ENCODE measurements at regions not wholly inside any gene's neighbourhood (a gene's known extent, or its start where the extent isn't known, plus 50 kb on each side); places are given as distances from the start of the nearest gene placed in this dataset.

GRCh38 chr7:125675640-125676039, 746.0 kb upstream of the POT1 start:
- CTCF ChIA-PET = no interaction called here
- ATAC-seq (replicated peaks in 1 of 4) = no peak
- H3K36me3 Mint-ChIP-seq = no peaks in the 10 kb centered on the region
- no peaks in the 10 kb centered on the region for H3K4me1 Mint-ChIP-seq
- H3K36me3 ChIP-seq (ENCODE audit: control insufficient read depth in 2 of 2, extremely low read depth in 1 of 2, insufficient read depth in 1 of 2, low read length in 1 of 2) = no peaks in the 10 kb centered on the region
- H3K9me3 ChIP-seq = no peaks in the 10 kb centered on the region
- H3K4me3 ChIP-seq (ENCODE audit: control insufficient read depth in 1 of 2, extremely low read depth in 1 of 2, low read length in 1 of 2) = no peak overlapping the region
- H3K4me3 Mint-ChIP-seq = no peak overlapping the region
- no peak overlapping the region for H3K27ac Mint-ChIP-seq
- H3K27me3 Mint-ChIP-seq = no peaks in the 10 kb centered on the region
- peaks cover 0 to 8% (median 3%) of the 10 kb centered on the region in 3 donors for H3K9me3 Mint-ChIP-seq
- H3K27ac ChIP-seq (ENCODE audit: low read length) = no peak overlapping the region
- no peaks in the 10 kb centered on the region for H3K27me3 ChIP-seq (replicated peaks in 1 of 2; ENCODE audit: control insufficient read depth in 2 of 2, extremely low read depth in 1 of 2, insufficient read depth in 2 of 2, low read length in 1 of 2)
- WGBS (ENCODE audit: insufficient coverage) = 10% methylated on average over 1 of the region's 2 CpGs
- POLR2A ChIA-PET = no interaction called here
- H3K4me1 ChIP-seq (ENCODE audit: control insufficient read depth in 1 of 2, extremely low read depth in 1 of 2, insufficient read depth in 2 of 2, low read length in 2 of 2) = no peaks in the 10 kb centered on the region
- no peak for DNase-seq

- DNase-seq (no peak), ATAC-seq (replicated peaks in 1 of 4) (no peak)
- no CpG with 5 or more reads among the region's 4 CpGs for WGBS (ENCODE audit: insufficient coverage)
- Histone ChIP-seq H3K4me3 (ENCODE audit: control insufficient read depth in 1 of 2, extremely low read depth in 1 of 2, low read length in 1 of 2) (no peak overlapping the region), H3K9me3 (no peaks in the 10 kb centered on the region), H3K36me3 (ENCODE audit: control insufficient read depth in 2 of 2, extremely low read depth in 1 of 2, insufficient read depth in 1 of 2, low read length in 1 of 2) (no peaks in the 10 kb centered on the region), H3K4me1 (ENCODE audit: control insufficient read depth in 1 of 2, extremely low read depth in 1 of 2, insufficient read depth in 2 of 2, low read length in 2 of 2) (no peaks in the 10 kb centered on the region), H3K27me3 (replicated peaks in 1 of 2; ENCODE audit: control insufficient read depth in 2 of 2, extremely low read depth in 1 of 2, insufficient read depth in 2 of 2, low read length in 1 of 2) (no peaks in the 10 kb centered on the region), H3K27ac (ENCODE audit: low read length) (no peak overlapping the region)
- peaks cover 0 to 8% (median 3%) of the 10 kb centered on the region in 3 donors for H3K9me3 Mint-ChIP-seq
- H3K27ac Mint-ChIP-seq = no peak overlapping the region
- POLR2A ChIA-PET = no interaction called here
- H3K4me3 Mint-ChIP-seq = no peak overlapping the region
- CTCF ChIA-PET = no interaction called here
- H3K27me3 Mint-ChIP-seq = no peaks in the 10 kb centered on the region
- H3K4me1 Mint-ChIP-seq = no peaks in the 10 kb centered on the region
- no peaks in the 10 kb centered on the region for H3K36me3 Mint-ChIP-seq
These were observed 745.5 kb upstream of the POT1 start for GRCh38 chr7:125675169-125675568.

GRCh38 chr7:125670926-125671572, 741.4 kb upstream of the POT1 start:
- Mint-ChIP-seq H3K36me3 (no peaks in the 10 kb centered on the region), H3K4me1 (no peaks in the 10 kb centered on the region), H3K9me3 (peaks cover 3 to 8% (median 7%) of the 10 kb centered on the region in 3 donors), H3K27me3 (no peaks in the 10 kb centered on the region), H3K27ac (no peak overlapping the region), H3K4me3 (no peak overlapping the region)
- Histone ChIP-seq H3K27me3 (replicated peaks in 1 of 2; ENCODE audit: control insufficient read depth in 2 of 2, extremely low read depth in 1 of 2, insufficient read depth in 2 of 2, low read length in 1 of 2) (no peaks in the 10 kb centered on the region), H3K4me1 (ENCODE audit: control insufficient read depth in 1 of 2, extremely low read depth in 1 of 2, insufficient read depth in 2 of 2, low read length in 2 of 2) (no peaks in the 10 kb centered on the region), H3K4me3 (ENCODE audit: control insufficient read depth in 1 of 2, extremely low read depth in 1 of 2, low read length in 1 of 2) (no peak overlapping the region), H3K27ac (ENCODE audit: low read length) (no peak overlapping the region), H3K9me3 (no peaks in the 10 kb centered on the region), H3K36me3 (ENCODE audit: control insufficient read depth in 2 of 2, extremely low read depth in 1 of 2, insufficient read depth in 1 of 2, low read length in 1 of 2) (no peaks in the 10 kb centered on the region)
- ChIA-PET CTCF (no interaction called here), POLR2A (no interaction called here)
- DNase-seq (no peak), ATAC-seq (replicated peaks in 1 of 4) (no peak)
- no CpG with 5 or more reads among the region's 1 CpG for WGBS (ENCODE audit: insufficient coverage)

- POLR2A ChIA-PET = no interaction called here
- no peak overlapping the region for H3K4me3 ChIP-seq (ENCODE audit: control insufficient read depth in 1 of 2, extremely low read depth in 1 of 2, low read length in 1 of 2)
- H3K27ac ChIP-seq (ENCODE audit: low read length) = no peak overlapping the region
- ATAC-seq (replicated peaks in 1 of 4) (no peak), DNase-seq (no peak)
- no CpG with 5 or more reads among the region's 4 CpGs for WGBS (ENCODE audit: insufficient coverage)
- no peaks in the 10 kb centered on the region for H3K9me3 ChIP-seq
- CTCF ChIA-PET = interaction anchor here in 1 of 2 donors (0.5 kb wide), 1 partner anchor 1655 kb away, joined by 3 read pairs; no protein-coding TSS in a partner anchor
- Mint-ChIP-seq H3K4me1 (no peaks in the 10 kb centered on the region), H3K27me3 (no peaks in the 10 kb centered on the region), H3K36me3 (no peaks in the 10 kb centered on the region), H3K9me3 (peaks cover 0 to 7% (median 2%) of the 10 kb centered on the region in 3 donors), H3K4me3 (no peak overlapping the region), H3K27ac (no peak overlapping the region)
- no peaks in the 10 kb centered on the region for H3K36me3 ChIP-seq (ENCODE audit: control insufficient read depth in 2 of 2, extremely low read depth in 1 of 2, insufficient read depth in 1 of 2, low read length in 1 of 2)
- H3K27me3 ChIP-seq (replicated peaks in 1 of 2; ENCODE audit: control insufficient read depth in 2 of 2, extremely low read depth in 1 of 2, insufficient read depth in 2 of 2, low read length in 1 of 2) = no peaks in the 10 kb centered on the region
- H3K4me1 ChIP-seq (ENCODE audit: control insufficient read depth in 1 of 2, extremely low read depth in 1 of 2, insufficient read depth in 2 of 2, low read length in 2 of 2) = no peaks in the 10 kb centered on the region
These were observed 738.8 kb upstream of the POT1 start for GRCh38 chr7:125668321-125668993.

GRCh38 chr7:125664625-125665024, 735.0 kb upstream of the POT1 start:
- ATAC-seq (replicated peaks in 1 of 4) (no peak), DNase-seq (no peak)
- Histone ChIP-seq H3K4me1 (ENCODE audit: control insufficient read depth in 1 of 2, extremely low read depth in 1 of 2, insufficient read depth in 2 of 2, low read length in 2 of 2) (no peaks in the 10 kb centered on the region), H3K9me3 (no peaks in the 10 kb centered on the region), H3K27ac (ENCODE audit: low read length) (no peak overlapping the region), H3K27me3 (replicated peaks in 1 of 2; ENCODE audit: control insufficient read depth in 2 of 2, extremely low read depth in 1 of 2, insufficient read depth in 2 of 2, low read length in 1 of 2) (no peaks in the 10 kb centered on the region), H3K4me3 (ENCODE audit: control insufficient read depth in 1 of 2, extremely low read depth in 1 of 2, low read length in 1 of 2) (no peak overlapping the region), H3K36me3 (ENCODE audit: control insufficient read depth in 2 of 2, extremely low read depth in 1 of 2, insufficient read depth in 1 of 2, low read length in 1 of 2) (no peaks in the 10 kb centered on the region)
- Mint-ChIP-seq H3K36me3 (no peaks in the 10 kb centered on the region), H3K4me1 (no peaks in the 10 kb centered on the region), H3K4me3 (no peak overlapping the region), H3K9me3 (peaks cover 4 to 15% (median 8%) of the 10 kb centered on the region in 3 donors), H3K27me3 (no peaks in the 10 kb centered on the region), H3K27ac (no peak overlapping the region)
- CTCF ChIA-PET = no interaction called here
- POLR2A ChIA-PET = no interaction called here
- no CpG with 5 or more reads among the region's 1 CpG for WGBS (ENCODE audit: insufficient coverage)

- ChIA-PET POLR2A (no interaction called here), CTCF (no interaction called here)
- no peak for ATAC-seq (replicated peaks in 1 of 4)
These were observed 734.3 kb upstream of the POT1 start for GRCh38 chr7:125663961-125664360.

More at GRCh38 chr7:125663961-125664360, 734.3 kb upstream of the POT1 start:
- H3K4me1 Mint-ChIP-seq = no peaks in the 10 kb centered on the region
- Histone ChIP-seq H3K4me1 (ENCODE audit: control insufficient read depth in 1 of 2, extremely low read depth in 1 of 2, insufficient read depth in 2 of 2, low read length in 2 of 2) (no peaks in the 10 kb centered on the region), H3K9me3 (no peaks in the 10 kb centered on the region), H3K4me3 (ENCODE audit: control insufficient read depth in 1 of 2, extremely low read depth in 1 of 2, low read length in 1 of 2) (no peak overlapping the region), H3K27ac (ENCODE audit: low read length) (no peak overlapping the region), H3K36me3 (ENCODE audit: control insufficient read depth in 2 of 2, extremely low read depth in 1 of 2, insufficient read depth in 1 of 2, low read length in 1 of 2) (no peaks in the 10 kb centered on the region), H3K27me3 (replicated peaks in 1 of 2; ENCODE audit: control insufficient read depth in 2 of 2, extremely low read depth in 1 of 2, insufficient read depth in 2 of 2, low read length in 1 of 2) (no peaks in the 10 kb centered on the region)
- peaks cover 4 to 15% (median 8%) of the 10 kb centered on the region in 3 donors for H3K9me3 Mint-ChIP-seq
- no peaks in the 10 kb centered on the region for H3K36me3 Mint-ChIP-seq
- no peaks in the 10 kb centered on the region for H3K27me3 Mint-ChIP-seq
- H3K4me3 Mint-ChIP-seq = no peak overlapping the region
- no CpG with 5 or more reads among the region's 3 CpGs for WGBS (ENCODE audit: insufficient coverage)
- DNase-seq = no peak
- no peak overlapping the region for H3K27ac Mint-ChIP-seq
